HG03060 (cell line): ENCODE measurements at regions not wholly inside any gene's neighbourhood (a gene's known extent, or its start where the extent isn't known, plus 50 kb on each side); places are given as distances from the start of the nearest gene placed in this dataset.
"Not testable (repeated sequence)": the region's sequence is repeated elsewhere in the genome, so short reads cannot be mapped to it uniquely, and the experiment has no call there.

Experiments used
- ATAC-seq: cut with Tn5 transposase; IDR thresholded peaks from one replicate; pipeline ENCODE4 v1.9.1; 2021; ENCODE audit warnings: low read depth, moderate number of reproducible peaks; ENCODE audit not compliant: unreplicated experiment

GRCh38 chr9:27671636-27672035 is 98.4 kb upstream of the C9orf72 start:
- no peak for ATAC-seq

GRCh38 chr9:27672718-27673117 is 99.4 kb upstream of the C9orf72 start:
- ATAC-seq: no peak

GRCh38 chr9:27673641-27674040 is 100.4 kb upstream of the C9orf72 start:
- ATAC-seq: no peak

- no peak for ATAC-seq
These were observed 102.1 kb upstream of the C9orf72 start for GRCh38 chr9:27675354-27675753.

GRCh38 chr9:27676827-27677226 is 103.5 kb upstream of the C9orf72 start:
- ATAC-seq: no peak

- ATAC-seq: no peak
These were observed 106.1 kb upstream of the C9orf72 start for GRCh38 chr9:27679338-27679737.

- no peak for ATAC-seq
These were observed 109.9 kb upstream of the C9orf72 start for GRCh38 chr9:27683181-27683580.

GRCh38 chr9:27688954-27689353 is 115.7 kb upstream of the C9orf72 start:
- no peak for ATAC-seq

- ATAC-seq: not testable (repeated sequence)
These were observed 117.5 kb upstream of the C9orf72 start for GRCh38 chr9:27690816-27691215.

GRCh38 chr9:27699621-27700020 is 126.3 kb upstream of the C9orf72 start:
- no peak for ATAC-seq

GRCh38 chr9:27701016-27701415 is 127.7 kb upstream of the C9orf72 start:
- ATAC-seq: no peak

- no peak for ATAC-seq
These were observed 128.3 kb upstream of the C9orf72 start for GRCh38 chr9:27701587-27701986.

- no peak for ATAC-seq
These were observed 130.1 kb upstream of the C9orf72 start for GRCh38 chr9:27703216-27703980.

GRCh38 chr9:27711241-27711640 is 138.0 kb upstream of the C9orf72 start:
- ATAC-seq: no peak

- ATAC-seq: no peak
These were observed 139.5 kb upstream of the C9orf72 start for GRCh38 chr9:27712806-27713205.

GRCh38 chr9:27714388-27714787 is 141.1 kb upstream of the C9orf72 start:
- no peak for ATAC-seq

- no peak for ATAC-seq
These were observed 142.4 kb upstream of the C9orf72 start for GRCh38 chr9:27715651-27716050.

GRCh38 chr9:27717991-27718390 is 144.7 kb upstream of the C9orf72 start:
- ATAC-seq: no peak

- ATAC-seq: no peak
These were observed 146.4 kb upstream of the C9orf72 start for GRCh38 chr9:27719711-27720110.

GRCh38 chr9:27722866-27723265 is 149.6 kb upstream of the C9orf72 start:
- ATAC-seq: no peak

GRCh38 chr9:27726244-27727081 is 153.2 kb upstream of the C9orf72 start:
- ATAC-seq: peak; percentile 63

GRCh38 chr9:27732494-27732893 is 159.2 kb upstream of the C9orf72 start:
- ATAC-seq: no peak
